Mammary epithelial cell (primary cell): ENCODE measurements at regions not wholly inside any gene's neighbourhood (a gene's known extent, or its start where the extent isn't known, plus 50 kb on each side); places are given as distances from the start of the nearest gene placed in this dataset.

Source experiments
- CTCF ChIP-seq, 2 donors: IDR thresholded peaks in 1 of 2; conservative IDR thresholded peaks in 1 of 2; 2 replicates each; pipeline ENCODE4 v1.5.1; 2011 to 2012; ENCODE audit warnings: inconsistent platforms in 2 of 2, low read length in 2 of 2, mild to moderate bottlenecking in 2 of 2, control low read depth in 1 of 2, low read depth in 1 of 2; ENCODE audit not compliant: insufficient read depth in 1 of 2; ENCODE audit errors: extremely low read depth in 1 of 2
- EZH2 ChIP-seq: IDR thresholded peaks from 2 replicates; pipeline ENCODE4 v1.6.1; 2012; ENCODE audit warnings: low read length, inconsistent platforms, borderline replicate concordance

- TF ChIP-seq CTCF (conservative IDR thresholded peaks at IDR 0.05 in 1 of 2, IDR thresholded peaks at IDR 0.05 in 1 of 2; ENCODE audit: extremely low read depth in 1 of 2, insufficient read depth in 1 of 2, low read depth in 1 of 2, low read length in 2 of 2) (no peak), EZH2 (no peak)
Observed at GRCh38 chrX:137413190-137413589, 152.7 kb upstream of the ZIC3 start.
